H1 (cell line): ENCODE measurements at regions not wholly inside any gene's neighbourhood (a gene's known extent, or its start where the extent isn't known, plus 50 kb on each side); places are given as distances from the start of the nearest gene placed in this dataset.
A peak's percentile ranks its signal among the peaks of the same experiment; 100 is the strongest.

Experiments
- CTCF ChIA-PET: fragments of 300-600 bp; sonication (Branson Sonifier 250); formaldehyde crosslinking; loops from one replicate; lab custom pipeline; 2021; ENCODE audit not compliant: partially characterized antibody; lab: Charles Lee
- POLR2A ChIA-PET: fragments of 300-600 bp; sonication (Branson Sonifier 250); formaldehyde crosslinking; loops from one replicate; lab custom pipeline; 2021; ENCODE audit warnings: inconsistent platforms; ENCODE audit not compliant: partially characterized antibody; lab: Charles Lee
- DNase-seq, 2 experiments: peaks; one replicate each; pipeline versions ENCODE4 v3.0.0 to v3.0.0-alpha.2; 2010 to 2022; ENCODE audit warnings: low spot score in 2 of 2, low read depth in 1 of 2, mixed read lengths in 1 of 2
- FAIRE-seq: peaks from 2 replicates; lab custom pipeline; 2011; peaks lifted over from hg19 to GRCh38; lab: Jason Lieb, UNC
- H2AFZ ChIP-seq: 2 replicates; pipeline ENCODE4 v1.8.1; 2012; ENCODE audit warnings: low read length, inconsistent platforms
- H2AK5ac ChIP-seq: 2 replicates; pipeline ENCODE4 v1.6.1; 2013; ENCODE audit warnings: low read depth, low read length
- H2BK120ac ChIP-seq: replicated peaks from 2 replicates; pipeline ENCODE3; 2013; ENCODE audit warnings: low read depth, low read length, inconsistent platforms
- H2BK12ac ChIP-seq: 2 replicates; pipeline ENCODE4 v1.6.1; 2013; ENCODE audit warnings: low read depth, low read length
- H2BK15ac ChIP-seq: 2 replicates; pipeline ENCODE4 v1.6.1; 2013; ENCODE audit warnings: low read length
- H2BK20ac ChIP-seq: 2 replicates; pipeline ENCODE4 v1.6.1; 2013; ENCODE audit warnings: low read length
- H2BK5ac ChIP-seq: 2 replicates; pipeline ENCODE4 v1.6.1; 2013; ENCODE audit warnings: low read depth, low read length
- H3K14ac ChIP-seq: 2 replicates; pipeline ENCODE4 v1.6.1; 2013; ENCODE audit warnings: inconsistent platforms; ENCODE audit not compliant: insufficient read length
- H3K18ac ChIP-seq: 2 replicates; pipeline ENCODE4 v1.6.1; 2013; ENCODE audit warnings: low read length; ENCODE audit errors: extremely low read depth
- H3K23ac ChIP-seq: 2 replicates; pipeline ENCODE4 v1.6.1; 2013; ENCODE audit warnings: inconsistent platforms; ENCODE audit not compliant: insufficient read length
- H3K23me2 ChIP-seq: 2 replicates; pipeline ENCODE4 v1.6.1; 2013; ENCODE audit warnings: low read depth, low read length
- H3K27ac ChIP-seq: 2 replicates; pipeline ENCODE4 v1.6.1; 2011; ENCODE audit warnings: low read depth, low read length, inconsistent platforms
- H3K27me3 ChIP-seq, 4 experiments: replicated peaks in 1 of 4; 1 replicate in 1 of 4; 2 replicates in 3 of 4; pipeline versions ENCODE4 v1.6.1 to v1.8.1; 2011 to 2013; ENCODE audit warnings: low read length in 3 of 4, mild to moderate bottlenecking in 3 of 4, inconsistent platforms in 2 of 4, mixed read lengths in 2 of 4, moderate library complexity in 1 of 4; ENCODE audit not compliant: control insufficient read depth in 3 of 4, insufficient read depth in 3 of 4; ENCODE audit errors: extremely low read depth in 1 of 4
- H3K36me3 ChIP-seq, 4 experiments: 2 replicates each; pipeline versions ENCODE4 v1.6.1 to v1.8.1; 2011 to 2013; ENCODE audit warnings: mild to moderate bottlenecking in 4 of 4, low read length in 3 of 4, moderate library complexity in 2 of 4, control low read depth in 1 of 4, inconsistent platforms in 1 of 4; ENCODE audit not compliant: insufficient read depth in 4 of 4, control insufficient read depth in 2 of 4
- H3K4ac ChIP-seq: replicated peaks from 2 replicates; pipeline ENCODE3; 2013; ENCODE audit warnings: low read length, low read depth, mixed read lengths, inconsistent platforms; ENCODE audit not compliant: insufficient read length
- H3K4me1 ChIP-seq, 4 experiments: replicated peaks in 1 of 4; 1 replicate in 1 of 4; 2 replicates in 3 of 4; pipeline versions ENCODE4 v1.6.1 to v1.8.1; 2011 to 2013; ENCODE audit warnings: low read length in 3 of 4, inconsistent platforms in 2 of 4, mixed read lengths in 1 of 4; ENCODE audit not compliant: insufficient read depth in 4 of 4, control insufficient read depth in 3 of 4
- H3K4me2 ChIP-seq, 2 experiments: 2 replicates each; pipeline versions ENCODE4 v1.6.1 to v1.8.1; 2011 to 2013; ENCODE audit warnings: low read depth in 2 of 2, low read length in 2 of 2, control low read depth in 1 of 2, inconsistent platforms in 1 of 2, mild to moderate bottlenecking in 1 of 2; ENCODE audit not compliant: insufficient read depth in 1 of 2
- H3K4me3 ChIP-seq, 4 experiments: fragments of 200-600, 300-600 bp in 1 of 4; sonication (generic), shearing (Covaris generic), sonication (Bioruptor Twin) in 1 of 4; 2 replicates each; pipeline versions ENCODE4 v1.5.1 to v1.8.1; 2011 to 2016; ENCODE audit warnings: low read length in 4 of 4, low read depth in 3 of 4, control low read depth in 2 of 4, inconsistent platforms in 2 of 4, mild to moderate bottlenecking in 2 of 4, mixed read lengths in 1 of 4, moderate library complexity in 1 of 4; ENCODE audit not compliant: insufficient read depth in 2 of 4; ENCODE audit errors: extremely low read depth in 1 of 4
- H3K56ac ChIP-seq: replicated peaks from 2 replicates; pipeline ENCODE3; 2013; ENCODE audit warnings: low read depth, mild to moderate bottlenecking, mixed read lengths, low read length, inconsistent platforms; ENCODE audit not compliant: insufficient read length
- H3K79me1 ChIP-seq: 2 replicates; pipeline ENCODE4 v1.6.1; 2013; ENCODE audit warnings: low read depth, low read length, control low read depth
- H3K79me2 ChIP-seq, 2 experiments: 2 replicates each; pipeline versions ENCODE4 v1.6.1 to v1.8.1; 2012 to 2013; ENCODE audit warnings: low read length in 2 of 2, mild to moderate bottlenecking in 2 of 2, inconsistent platforms in 1 of 2; ENCODE audit not compliant: insufficient read depth in 2 of 2, control insufficient read depth in 1 of 2
- H3K9ac ChIP-seq, 4 experiments: replicated peaks in 1 of 4; 1 replicate in 1 of 4; 2 replicates in 3 of 4; pipeline versions ENCODE4 v1.6.1 to v1.8.1; 2011 to 2013; ENCODE audit warnings: low read depth in 3 of 4, low read length in 3 of 4, control low read depth in 2 of 4, mild to moderate bottlenecking in 2 of 4, moderate library complexity in 2 of 4, inconsistent platforms in 1 of 4; ENCODE audit errors: extremely low read depth in 1 of 4
- H3K9me3 ChIP-seq, 2 experiments: 2 replicates each; pipeline versions ENCODE4 v1.6.1 to v1.8.1; 2012 to 2013; ENCODE audit warnings: mild to moderate bottlenecking in 2 of 2, moderate library complexity in 2 of 2, control low read depth in 1 of 2, inconsistent platforms in 1 of 2, low read depth in 1 of 2, low read length in 1 of 2, mixed read lengths in 1 of 2; ENCODE audit not compliant: insufficient read depth in 2 of 2
- H4K20me1 ChIP-seq, 2 experiments: replicated peaks in 1 of 2; 2 replicates each; pipeline versions ENCODE3 to v1.8.1; 2011 to 2013; ENCODE audit warnings: inconsistent platforms in 2 of 2, low read length in 2 of 2, mild to moderate bottlenecking in 1 of 2; ENCODE audit not compliant: insufficient read depth in 2 of 2, control insufficient read depth in 1 of 2
- H4K5ac ChIP-seq: 2 replicates; pipeline ENCODE4 v1.6.1; 2013; ENCODE audit warnings: low read length, low read depth, mixed read lengths, inconsistent platforms; ENCODE audit not compliant: insufficient read length
- H4K8ac ChIP-seq: 2 replicates; pipeline ENCODE4 v1.8.0; 2013; ENCODE audit warnings: mild to moderate bottlenecking, moderate library complexity, low read length, inconsistent platforms; ENCODE audit not compliant: insufficient read depth; ENCODE audit errors: extremely low read depth
- H4K91ac ChIP-seq: replicated peaks from 2 replicates; pipeline ENCODE3; 2013; ENCODE audit warnings: low read length, mixed read lengths, inconsistent platforms; ENCODE audit not compliant: insufficient read length
- CTCF ChIP-seq, 3 experiments: IDR thresholded peaks; 1 replicate in 2 of 3; 2 replicates in 1 of 3; pipeline versions ENCODE4 v1.5.1 to v1.6.1; 2011; ENCODE audit warnings: low read length in 3 of 3, mild to moderate bottlenecking in 3 of 3, inconsistent platforms in 2 of 3, low read depth in 1 of 3, moderate library complexity in 1 of 3; ENCODE audit not compliant: insufficient read depth in 1 of 3; ENCODE audit errors: control extremely low read depth in 1 of 3
- E2F6 ChIP-seq: IDR thresholded peaks from 2 replicates; pipeline ENCODE4 v1.6.1; 2012; ENCODE audit warnings: inconsistent platforms
- GABPA ChIP-seq: IDR thresholded peaks from 2 replicates; pipeline ENCODE4 v1.6.1; 2011; ENCODE audit warnings: mild to moderate bottlenecking, low read length, moderate library complexity, borderline replicate concordance; ENCODE audit not compliant: insufficient read depth
- RAD21 ChIP-seq, 2 experiments: IDR thresholded peaks in 1 of 2; conservative IDR thresholded peaks in 1 of 2; 2 replicates each; pipeline ENCODE4 v1.6.1; 2011; ENCODE audit warnings: low read depth in 2 of 2, low read length in 2 of 2, improper control_type of control experiment in 1 of 2, inconsistent platforms in 1 of 2, mild to moderate bottlenecking in 1 of 2, moderate library complexity in 1 of 2
- WGBS, 2 experiments: shearing (Covaris generic) in 1 of 2; methylation state at CpG; one replicate each; pipeline versions ENCODE4 v1.1.6 to v1.1.7; 2013 to 2015; ENCODE audit warnings: low lambda C conversion rate in 2 of 2, mixed read lengths in 2 of 2, inconsistent platforms in 1 of 2, low coverage in 1 of 2, missing lambda C conversion rate in 1 of 2; ENCODE audit not compliant: insufficient replicate concordance in 2 of 2, insufficient coverage in 1 of 2, insufficient read length in 1 of 2; ENCODE audit errors: extremely low coverage in 1 of 2, missing lambda C conversion rate in 1 of 2; 5-methylcytosine and 5-hydroxymethylcytosine counted together

- no peak overlapping the region for H2BK15ac ChIP-seq
- no peak overlapping the region for H3K4ac ChIP-seq
- POLR2A ChIA-PET, result no interaction called here
- WGBS, 2 experiments, result 82% methylated on average over 2 of the region's 2 CpGs; no CpG with 5 or more reads in 1 of the 2 experiments
- H3K14ac ChIP-seq, result no peak overlapping the region
- no peak overlapping the region for H2BK120ac ChIP-seq
- TF ChIP-seq CTCF (IDR thresholded peaks at IDR 0.05; ENCODE audit: control extremely low read depth in 1 of 3, insufficient read depth in 1 of 3, low read depth in 1 of 3, low read length in 3 of 3) (peak in 1 of 3 experiments; percentile 9; a peak in 1 of 4 replicates), E2F6 (no peak), GABPA (no peak), RAD21 (IDR thresholded peaks at IDR 0.05 in 1 of 2, conservative IDR thresholded peaks at IDR 0.05 in 1 of 2; ENCODE audit: low read depth in 2 of 2, low read length in 2 of 2) (peak in 1 of 2 experiments; percentile 41; a peak in 2 of 4 replicates)
- H3K56ac ChIP-seq, result no peak overlapping the region
- peaks cover 0 to 3% (median 0%) of the 10 kb centered on the region in 4 experiments; a peak in 2 of 7 replicates for H3K4me1 ChIP-seq
- FAIRE-seq, result no peak
- H2BK12ac ChIP-seq, result no peak overlapping the region
- H2AK5ac ChIP-seq, result no peak overlapping the region
- no peaks in the 10 kb centered on the region for H3K23me2 ChIP-seq
- H2BK5ac ChIP-seq, result no peak overlapping the region
- no peak overlapping the region for H4K91ac ChIP-seq
- no peaks in the 10 kb centered on the region for H3K79me1 ChIP-seq
- CTCF ChIA-PET, result no interaction called here
- no peaks in the 10 kb centered on the region for H3K36me3 ChIP-seq
- H3K27me3 ChIP-seq, result no peaks in the 10 kb centered on the region
- no peak overlapping the region for H4K5ac ChIP-seq
- no peak for DNase-seq
- no peaks in the 10 kb centered on the region for H4K20me1 ChIP-seq
- H3K4me2 ChIP-seq, result no peak overlapping the region
- H3K4me3 ChIP-seq, result no peak overlapping the region
- no peaks in the 10 kb centered on the region for H3K79me2 ChIP-seq
- H3K9ac ChIP-seq, result no peak overlapping the region
- no peaks in the 10 kb centered on the region for H3K9me3 ChIP-seq
- H3K27ac ChIP-seq, result no peak overlapping the region
- no peak overlapping the region for H3K18ac ChIP-seq
- no peak overlapping the region for H4K8ac ChIP-seq
- H3K23ac ChIP-seq, result no peak overlapping the region
- no peak overlapping the region for H2AFZ ChIP-seq
- H2BK20ac ChIP-seq, result no peak overlapping the region
Observed at GRCh38 chr11:97943493-97943892, 1077.3 kb upstream of the CNTN5 start.
